T-helper 2 cell (primary cell): ENCODE measurements at regions not wholly inside any gene's neighbourhood (a gene's known extent, or its start where the extent isn't known, plus 50 kb on each side); places are given as distances from the start of the nearest gene placed in this dataset.

Experiments
- DNase-seq, 5 experiments: peaks; one replicate each; pipeline versions ENCODE4 v3.0.0 to v3.0.0-alpha.2; 2012 to 2022

GRCh38 chr17:77449908-77450741, 309.4 kb downstream of the SEC14L1 start:
- DNase-seq, result peak in 1 of 5 experiments; percentile 57

- no peak for DNase-seq
Measured at GRCh38 chr17:77450742-77451244, 310.0 kb downstream of the SEC14L1 start.

- peak; percentile 49 to 73 (median 65) for DNase-seq
Measured at GRCh38 chr17:77451245-77451893, 310.6 kb downstream of the SEC14L1 start.

GRCh38 chr17:77451894-77452852, 311.4 kb downstream of the SEC14L1 start:
- DNase-seq, result no peak

- DNase-seq, result peak in 3 of 5 experiments; percentile 45 to 84 (median 59)
Measured at GRCh38 chr17:77453613-77454241, 313.0 kb downstream of the SEC14L1 start.

GRCh38 chr17:77454242-77455095, 313.7 kb downstream of the SEC14L1 start:
- no peak for DNase-seq

- peak in 1 of 5 experiments; percentile 52 for DNase-seq
Measured at GRCh38 chr17:77455111-77455890, 314.5 kb downstream of the SEC14L1 start.

- no peak for DNase-seq
Measured at GRCh38 chr17:77455891-77456260, 315.1 kb downstream of the SEC14L1 start.

- DNase-seq, result peak in 3 of 5 experiments; percentile 38 to 68 (median 63)
Measured at GRCh38 chr17:77456271-77456950, 315.6 kb downstream of the SEC14L1 start.

GRCh38 chr17:77456951-77457548, 316.3 kb downstream of the SEC14L1 start:
- peak in 1 of 5 experiments; percentile 50 for DNase-seq

GRCh38 chr17:77457572-77458201, 316.9 kb downstream of the SEC14L1 start:
- peak in 1 of 5 experiments; percentile 53 for DNase-seq

GRCh38 chr17:77458202-77459017, 317.6 kb downstream of the SEC14L1 start:
- peak in 1 of 5 experiments; percentile 68 for DNase-seq

GRCh38 chr17:77459018-77459755, 318.4 kb downstream of the SEC14L1 start:
- DNase-seq, result peak in 1 of 5 experiments; percentile 63

GRCh38 chr17:77460514-77461046, 319.8 kb downstream of the SEC14L1 start:
- DNase-seq, result peak in 1 of 5 experiments; percentile 54

- no peak for DNase-seq
Measured at GRCh38 chr17:77461277-77462057, 320.7 kb downstream of the SEC14L1 start.

GRCh38 chr17:77462090-77462489, 321.3 kb downstream of the SEC14L1 start:
- DNase-seq, result peak in 1 of 5 experiments; percentile 89
